H1 (cell line): ENCODE measurements at regions not wholly inside any gene's neighbourhood (a gene's known extent, or its start where the extent isn't known, plus 50 kb on each side); places are given as distances from the start of the nearest gene placed in this dataset.

Experiments used
- CTCF ChIA-PET: fragments of 300-600 bp; sonication (Branson Sonifier 250); formaldehyde crosslinking; loops from one replicate; lab custom pipeline; 2021; ENCODE audit not compliant: partially characterized antibody; lab: Charles Lee
- POLR2A ChIA-PET: fragments of 300-600 bp; sonication (Branson Sonifier 250); formaldehyde crosslinking; loops from one replicate; lab custom pipeline; 2021; ENCODE audit warnings: inconsistent platforms; ENCODE audit not compliant: partially characterized antibody; lab: Charles Lee
- DNase-seq, 2 experiments: peaks; one replicate each; pipeline versions ENCODE4 v3.0.0 to v3.0.0-alpha.2; 2010 to 2022; ENCODE audit warnings: low spot score in 2 of 2, low read depth in 1 of 2, mixed read lengths in 1 of 2
- FAIRE-seq: peaks from 2 replicates; lab custom pipeline; 2011; peaks lifted over from hg19 to GRCh38; lab: Jason Lieb, UNC
- H2AFZ ChIP-seq: 2 replicates; pipeline ENCODE4 v1.8.1; 2012; ENCODE audit warnings: low read length, inconsistent platforms
- H2AK5ac ChIP-seq: 2 replicates; pipeline ENCODE4 v1.6.1; 2013; ENCODE audit warnings: low read depth, low read length
- H2BK120ac ChIP-seq: replicated peaks from 2 replicates; pipeline ENCODE3; 2013; ENCODE audit warnings: low read depth, low read length, inconsistent platforms
- H2BK12ac ChIP-seq: 2 replicates; pipeline ENCODE4 v1.6.1; 2013; ENCODE audit warnings: low read depth, low read length
- H2BK15ac ChIP-seq: 2 replicates; pipeline ENCODE4 v1.6.1; 2013; ENCODE audit warnings: low read length
- H2BK20ac ChIP-seq: 2 replicates; pipeline ENCODE4 v1.6.1; 2013; ENCODE audit warnings: low read length
- H2BK5ac ChIP-seq: 2 replicates; pipeline ENCODE4 v1.6.1; 2013; ENCODE audit warnings: low read depth, low read length
- H3K14ac ChIP-seq: 2 replicates; pipeline ENCODE4 v1.6.1; 2013; ENCODE audit warnings: inconsistent platforms; ENCODE audit not compliant: insufficient read length
- H3K18ac ChIP-seq: 2 replicates; pipeline ENCODE4 v1.6.1; 2013; ENCODE audit warnings: low read length; ENCODE audit errors: extremely low read depth
- H3K23ac ChIP-seq: 2 replicates; pipeline ENCODE4 v1.6.1; 2013; ENCODE audit warnings: inconsistent platforms; ENCODE audit not compliant: insufficient read length
- H3K23me2 ChIP-seq: 2 replicates; pipeline ENCODE4 v1.6.1; 2013; ENCODE audit warnings: low read depth, low read length
- H3K27ac ChIP-seq: 2 replicates; pipeline ENCODE4 v1.6.1; 2011; ENCODE audit warnings: low read depth, low read length, inconsistent platforms
- H3K27me3 ChIP-seq, 4 experiments: replicated peaks in 1 of 4; 1 replicate in 1 of 4; 2 replicates in 3 of 4; pipeline versions ENCODE4 v1.6.1 to v1.8.1; 2011 to 2013; ENCODE audit warnings: low read length in 3 of 4, mild to moderate bottlenecking in 3 of 4, inconsistent platforms in 2 of 4, mixed read lengths in 2 of 4, moderate library complexity in 1 of 4; ENCODE audit not compliant: control insufficient read depth in 3 of 4, insufficient read depth in 3 of 4; ENCODE audit errors: extremely low read depth in 1 of 4
- H3K36me3 ChIP-seq, 4 experiments: 2 replicates each; pipeline versions ENCODE4 v1.6.1 to v1.8.1; 2011 to 2013; ENCODE audit warnings: mild to moderate bottlenecking in 4 of 4, low read length in 3 of 4, moderate library complexity in 2 of 4, control low read depth in 1 of 4, inconsistent platforms in 1 of 4; ENCODE audit not compliant: insufficient read depth in 4 of 4, control insufficient read depth in 2 of 4
- H3K4ac ChIP-seq: replicated peaks from 2 replicates; pipeline ENCODE3; 2013; ENCODE audit warnings: low read length, low read depth, mixed read lengths, inconsistent platforms; ENCODE audit not compliant: insufficient read length
- H3K4me1 ChIP-seq, 4 experiments: replicated peaks in 1 of 4; 1 replicate in 1 of 4; 2 replicates in 3 of 4; pipeline versions ENCODE4 v1.6.1 to v1.8.1; 2011 to 2013; ENCODE audit warnings: low read length in 3 of 4, inconsistent platforms in 2 of 4, mixed read lengths in 1 of 4; ENCODE audit not compliant: insufficient read depth in 4 of 4, control insufficient read depth in 3 of 4
- H3K4me2 ChIP-seq, 2 experiments: 2 replicates each; pipeline versions ENCODE4 v1.6.1 to v1.8.1; 2011 to 2013; ENCODE audit warnings: low read depth in 2 of 2, low read length in 2 of 2, control low read depth in 1 of 2, inconsistent platforms in 1 of 2, mild to moderate bottlenecking in 1 of 2; ENCODE audit not compliant: insufficient read depth in 1 of 2
- H3K4me3 ChIP-seq, 4 experiments: fragments of 200-600, 300-600 bp in 1 of 4; sonication (generic), shearing (Covaris generic), sonication (Bioruptor Twin) in 1 of 4; 2 replicates each; pipeline versions ENCODE4 v1.5.1 to v1.8.1; 2011 to 2016; ENCODE audit warnings: low read length in 4 of 4, low read depth in 3 of 4, control low read depth in 2 of 4, inconsistent platforms in 2 of 4, mild to moderate bottlenecking in 2 of 4, mixed read lengths in 1 of 4, moderate library complexity in 1 of 4; ENCODE audit not compliant: insufficient read depth in 2 of 4; ENCODE audit errors: extremely low read depth in 1 of 4
- H3K56ac ChIP-seq: replicated peaks from 2 replicates; pipeline ENCODE3; 2013; ENCODE audit warnings: low read depth, mild to moderate bottlenecking, mixed read lengths, low read length, inconsistent platforms; ENCODE audit not compliant: insufficient read length
- H3K79me1 ChIP-seq: 2 replicates; pipeline ENCODE4 v1.6.1; 2013; ENCODE audit warnings: low read depth, low read length, control low read depth
- H3K79me2 ChIP-seq, 2 experiments: 2 replicates each; pipeline versions ENCODE4 v1.6.1 to v1.8.1; 2012 to 2013; ENCODE audit warnings: low read length in 2 of 2, mild to moderate bottlenecking in 2 of 2, inconsistent platforms in 1 of 2; ENCODE audit not compliant: insufficient read depth in 2 of 2, control insufficient read depth in 1 of 2
- H3K9ac ChIP-seq, 4 experiments: replicated peaks in 1 of 4; 1 replicate in 1 of 4; 2 replicates in 3 of 4; pipeline versions ENCODE4 v1.6.1 to v1.8.1; 2011 to 2013; ENCODE audit warnings: low read depth in 3 of 4, low read length in 3 of 4, control low read depth in 2 of 4, mild to moderate bottlenecking in 2 of 4, moderate library complexity in 2 of 4, inconsistent platforms in 1 of 4; ENCODE audit errors: extremely low read depth in 1 of 4
- H3K9me3 ChIP-seq, 2 experiments: 2 replicates each; pipeline versions ENCODE4 v1.6.1 to v1.8.1; 2012 to 2013; ENCODE audit warnings: mild to moderate bottlenecking in 2 of 2, moderate library complexity in 2 of 2, control low read depth in 1 of 2, inconsistent platforms in 1 of 2, low read depth in 1 of 2, low read length in 1 of 2, mixed read lengths in 1 of 2; ENCODE audit not compliant: insufficient read depth in 2 of 2
- H4K20me1 ChIP-seq, 2 experiments: replicated peaks in 1 of 2; 2 replicates each; pipeline versions ENCODE3 to v1.8.1; 2011 to 2013; ENCODE audit warnings: inconsistent platforms in 2 of 2, low read length in 2 of 2, mild to moderate bottlenecking in 1 of 2; ENCODE audit not compliant: insufficient read depth in 2 of 2, control insufficient read depth in 1 of 2
- H4K5ac ChIP-seq: 2 replicates; pipeline ENCODE4 v1.6.1; 2013; ENCODE audit warnings: low read length, low read depth, mixed read lengths, inconsistent platforms; ENCODE audit not compliant: insufficient read length
- H4K8ac ChIP-seq: 2 replicates; pipeline ENCODE4 v1.8.0; 2013; ENCODE audit warnings: mild to moderate bottlenecking, moderate library complexity, low read length, inconsistent platforms; ENCODE audit not compliant: insufficient read depth; ENCODE audit errors: extremely low read depth
- H4K91ac ChIP-seq: replicated peaks from 2 replicates; pipeline ENCODE3; 2013; ENCODE audit warnings: low read length, mixed read lengths, inconsistent platforms; ENCODE audit not compliant: insufficient read length
- GABPA ChIP-seq: IDR thresholded peaks from 2 replicates; pipeline ENCODE4 v1.6.1; 2011; ENCODE audit warnings: mild to moderate bottlenecking, low read length, moderate library complexity, borderline replicate concordance; ENCODE audit not compliant: insufficient read depth
- GTF2F1 ChIP-seq: IDR thresholded peaks from 2 replicates; pipeline ENCODE4 v1.6.1; 2012; ENCODE audit warnings: low read depth, low read length, improper control_type of control experiment, borderline replicate concordance
- HDAC2 ChIP-seq, 2 experiments: fragments of 300-600 bp in 1 of 2; sonication (generic) in 1 of 2; IDR thresholded peaks; 2 replicates each; pipeline ENCODE4 v1.6.1; 2011 to 2012; ENCODE audit warnings: low read depth in 2 of 2, low read length in 2 of 2, mild to moderate bottlenecking in 2 of 2, moderate library complexity in 2 of 2, borderline replicate concordance in 1 of 2, inconsistent platforms in 1 of 2
- HDAC6 ChIP-seq: IDR thresholded peaks from one replicate; pipeline ENCODE4 v1.7.1; 2012; ENCODE audit warnings: low read depth, mild to moderate bottlenecking, inconsistent platforms, low read length, moderate library complexity
- POLR2AphosphoS5 ChIP-seq: IDR thresholded peaks from 2 replicates; pipeline ENCODE4 v1.6.1; 2011; ENCODE audit warnings: low read depth, low read length
- RAD21 ChIP-seq, 2 experiments: IDR thresholded peaks in 1 of 2; conservative IDR thresholded peaks in 1 of 2; 2 replicates each; pipeline ENCODE4 v1.6.1; 2011; ENCODE audit warnings: low read depth in 2 of 2, low read length in 2 of 2, improper control_type of control experiment in 1 of 2, inconsistent platforms in 1 of 2, mild to moderate bottlenecking in 1 of 2, moderate library complexity in 1 of 2
- SIRT6 ChIP-seq: IDR thresholded peaks from one replicate; pipeline ENCODE4 v1.7.1; 2012; ENCODE audit warnings: low read length, inconsistent platforms
- SP1 ChIP-seq: IDR thresholded peaks from 2 replicates; pipeline ENCODE4 v1.6.1; 2011; ENCODE audit warnings: low read depth, low read length
- SP4 ChIP-seq: IDR thresholded peaks from 2 replicates; pipeline ENCODE4 v1.6.1; 2012; ENCODE audit warnings: low read length, inconsistent platforms
- SRF ChIP-seq: IDR thresholded peaks from 2 replicates; pipeline ENCODE4 v1.6.1; 2011; ENCODE audit warnings: mild to moderate bottlenecking, low read depth, low read length, moderate library complexity
- SUZ12 ChIP-seq: fragments of 200-600 bp; sonication (generic); IDR thresholded peaks from 2 replicates; pipeline ENCODE4 v1.6.1; 2012; ENCODE audit warnings: mild to moderate bottlenecking, inconsistent platforms, low read length, moderate library complexity, mixed read lengths
- WGBS, 2 experiments: shearing (Covaris generic) in 1 of 2; methylation state at CpG; one replicate each; pipeline versions ENCODE4 v1.1.6 to v1.1.7; 2013 to 2015; ENCODE audit warnings: low lambda C conversion rate in 2 of 2, mixed read lengths in 2 of 2, inconsistent platforms in 1 of 2, low coverage in 1 of 2, missing lambda C conversion rate in 1 of 2; ENCODE audit not compliant: insufficient replicate concordance in 2 of 2, insufficient coverage in 1 of 2, insufficient read length in 1 of 2; ENCODE audit errors: extremely low coverage in 1 of 2, missing lambda C conversion rate in 1 of 2; 5-methylcytosine and 5-hydroxymethylcytosine counted together
- TF ChIP-seq, protein P1 (sequence below): IDR thresholded peaks from 2 replicates; pipeline ENCODE4 v1.6.1; 2012; ENCODE audit warnings: inconsistent platforms

DNA sequence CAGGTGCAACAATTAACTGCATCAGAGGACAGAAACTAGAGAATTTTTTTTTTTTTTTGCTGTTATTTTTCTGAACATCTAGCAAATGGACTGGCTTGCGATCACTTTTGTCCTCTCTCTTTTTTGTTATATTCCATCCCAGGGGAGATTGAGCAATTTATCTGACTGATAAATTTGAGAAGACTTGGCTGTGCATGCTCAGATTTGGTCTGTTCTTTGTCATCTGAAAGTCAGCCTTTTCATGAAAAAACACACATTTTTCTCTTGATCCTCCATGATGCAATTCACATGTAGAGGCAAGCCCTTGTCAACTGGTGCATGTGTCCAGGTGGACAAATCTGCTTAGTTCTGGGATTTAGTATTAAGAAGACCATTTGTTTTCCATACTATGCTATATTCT, 309.3 kb downstream of the LRRC3B start (continued):
- TF ChIP-seq SIRT6, result no peak

DNA sequence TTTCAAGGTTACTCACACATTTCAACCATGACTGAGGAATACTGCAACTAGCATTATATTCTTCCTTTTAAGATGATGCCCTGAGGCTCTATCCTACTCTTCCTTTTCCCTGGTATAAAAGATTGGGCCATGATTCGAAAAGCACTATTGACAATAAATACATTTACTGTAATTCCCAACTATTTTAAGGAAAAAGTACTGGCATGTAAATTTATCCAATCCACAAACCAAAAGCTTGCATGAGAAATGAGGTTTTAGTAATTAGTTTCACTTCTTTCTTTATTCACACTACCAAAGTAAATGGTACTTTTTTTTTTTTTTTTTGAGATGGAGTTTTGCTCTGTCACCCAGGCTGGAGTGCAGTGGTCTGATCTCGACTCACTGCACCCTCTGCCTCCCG, 310.2 kb downstream of the LRRC3B start:
- Histone ChIP-seq H3K9me3 (no peaks in the 10 kb centered on the region), H3K4me3 (no peak overlapping the region), H3K4ac (no peak overlapping the region), H4K5ac (no peak overlapping the region), H2BK15ac (no peak overlapping the region), H3K18ac (no peak overlapping the region), H3K4me1 (no peaks in the 10 kb centered on the region), H3K9ac (no peak overlapping the region), H2AFZ (no peak overlapping the region), H3K56ac (no peak overlapping the region), H3K4me2 (no peak overlapping the region), H2BK12ac (no peak overlapping the region), H4K20me1 (no peaks in the 10 kb centered on the region), H2BK120ac (no peak overlapping the region), H3K23ac (no peak overlapping the region), H2BK5ac (no peak overlapping the region), H3K79me2 (no peaks in the 10 kb centered on the region), H3K23me2 (no peaks in the 10 kb centered on the region), H4K91ac (no peak overlapping the region), H4K8ac (no peak overlapping the region), H3K14ac (no peak overlapping the region), H3K36me3 (no peaks in the 10 kb centered on the region), H3K27ac (no peak overlapping the region), H2AK5ac (no peak overlapping the region), H3K27me3 (no peaks in the 10 kb centered on the region), H3K79me1 (no peaks in the 10 kb centered on the region), H2BK20ac (no peak overlapping the region)
- ChIA-PET POLR2A (no interaction called here), CTCF (no interaction called here)
- 96% methylated on average over 3 of the region's 3 CpGs; no CpG with 5 or more reads in 1 of the 2 experiments for WGBS, 2 experiments
- FAIRE-seq, result no peak
- no peak for DNase-seq
- TF ChIP-seq SUZ12 (no peak), HDAC6 (no peak), HDAC2 (IDR thresholded peaks at IDR 0.05; ENCODE audit: borderline replicate concordance in 1 of 2, low read depth in 2 of 2, low read length in 2 of 2) (no peak), POLR2AphosphoS5 (no peak), GTF2F1 (no peak), GABPA (no peak), RAD21 (IDR thresholded peaks at IDR 0.05 in 1 of 2, conservative IDR thresholded peaks at IDR 0.05 in 1 of 2; ENCODE audit: low read depth in 2 of 2, low read length in 2 of 2) (no peak), SRF (no peak), SP1 (no peak), SP4 (no peak)
- TF ChIP-seq, protein P1, sequence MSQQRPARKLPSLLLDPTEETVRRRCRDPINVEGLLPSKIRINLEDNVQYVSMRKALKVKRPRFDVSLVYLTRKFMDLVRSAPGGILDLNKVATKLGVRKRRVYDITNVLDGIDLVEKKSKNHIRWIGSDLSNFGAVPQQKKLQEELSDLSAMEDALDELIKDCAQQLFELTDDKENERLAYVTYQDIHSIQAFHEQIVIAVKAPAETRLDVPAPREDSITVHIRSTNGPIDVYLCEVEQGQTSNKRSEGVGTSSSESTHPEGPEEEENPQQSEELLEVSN, result no peak
